GM19438 (cell line): ENCODE measurements at regions not wholly inside any gene's neighbourhood (a gene's known extent, or its start where the extent isn't known, plus 50 kb on each side); places are given as distances from the start of the nearest gene placed in this dataset.

Experiments used
- ATAC-seq: cut with Tn5 transposase; IDR thresholded peaks from one replicate; pipeline ENCODE4 v1.9.1; 2021; ENCODE audit warnings: low read depth; ENCODE audit not compliant: unreplicated experiment

DNA sequence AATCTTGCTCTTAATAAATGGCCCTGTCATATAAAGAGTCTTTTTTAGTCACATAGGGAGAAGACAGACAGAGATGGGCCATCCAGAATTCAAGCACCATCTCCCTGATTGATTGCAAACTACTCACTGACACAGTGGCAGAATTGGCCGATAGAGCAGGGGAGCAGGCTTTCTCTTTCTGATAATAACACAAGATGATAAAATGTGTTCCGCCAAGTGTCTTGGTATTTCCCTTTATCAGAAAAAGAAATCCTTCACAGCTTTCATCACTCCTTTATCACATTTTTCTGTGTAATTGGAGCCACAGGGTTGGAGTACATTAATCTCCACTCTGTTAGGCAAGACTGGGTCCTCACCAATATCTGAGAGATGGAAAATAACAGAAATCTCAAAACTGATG is 406.0 kb downstream of the TMEM135 start:
- ATAC-seq = no peak

DNA sequence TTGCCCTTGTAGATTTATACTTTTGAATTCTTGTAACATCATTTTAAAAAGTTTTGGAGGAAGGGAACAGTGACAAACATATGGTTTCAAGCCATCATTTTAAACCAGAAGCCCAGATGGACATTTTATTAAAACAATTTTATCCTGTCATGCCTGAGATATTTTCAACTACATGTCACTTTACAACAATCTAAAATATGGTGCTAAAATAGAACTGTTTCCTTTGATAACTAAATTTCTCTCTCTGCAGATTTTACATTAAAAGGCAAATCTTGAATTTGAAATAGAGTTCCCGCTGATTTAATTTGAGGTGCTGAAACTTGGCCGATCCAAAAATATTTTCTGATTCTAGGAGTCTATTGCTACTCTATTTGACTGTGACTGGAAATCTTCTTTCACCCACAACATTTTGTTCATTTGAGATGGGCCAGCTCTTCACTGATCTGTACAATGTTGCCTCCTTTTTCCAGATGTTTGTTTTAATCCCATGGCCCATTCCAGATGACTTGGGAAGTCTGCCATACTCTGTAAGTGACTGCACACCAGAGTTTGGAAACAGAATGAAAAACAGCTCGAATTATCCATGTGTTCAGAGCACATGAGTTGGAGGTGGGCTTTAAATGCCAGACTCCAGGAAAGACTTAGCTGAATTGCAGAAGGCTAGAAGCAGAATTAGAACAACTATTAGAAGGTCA is 402.5 kb downstream of the TMEM135 start:
- no peak for ATAC-seq

DNA sequence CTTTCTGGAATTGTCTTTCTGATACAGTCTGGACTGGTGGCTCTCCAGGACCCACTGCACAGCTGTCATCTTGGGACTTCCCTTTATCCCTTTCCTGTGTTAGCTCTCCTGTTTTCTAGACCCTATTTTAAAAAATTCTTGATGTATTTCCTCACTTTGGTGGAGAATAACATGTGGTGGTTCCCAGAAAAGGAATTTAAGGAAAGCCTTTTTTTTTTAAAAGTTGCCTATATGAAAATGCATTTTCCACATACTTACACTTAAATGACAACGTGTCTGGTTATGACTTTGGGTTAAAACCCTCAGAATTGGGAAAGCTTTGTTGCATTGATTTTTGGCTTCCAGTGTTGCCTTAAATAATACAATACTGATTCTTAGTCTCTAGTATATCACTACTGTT is 400.7 kb downstream of the TMEM135 start:
- no peak for ATAC-seq

- ATAC-seq = no peak
These were observed 400.1 kb downstream of the TMEM135 start for GRCh38 chr11:87437844-87438223.

GRCh38 chr11:87437133-87437843 is 399.6 kb downstream of the TMEM135 start:
- ATAC-seq = no peak

DNA sequence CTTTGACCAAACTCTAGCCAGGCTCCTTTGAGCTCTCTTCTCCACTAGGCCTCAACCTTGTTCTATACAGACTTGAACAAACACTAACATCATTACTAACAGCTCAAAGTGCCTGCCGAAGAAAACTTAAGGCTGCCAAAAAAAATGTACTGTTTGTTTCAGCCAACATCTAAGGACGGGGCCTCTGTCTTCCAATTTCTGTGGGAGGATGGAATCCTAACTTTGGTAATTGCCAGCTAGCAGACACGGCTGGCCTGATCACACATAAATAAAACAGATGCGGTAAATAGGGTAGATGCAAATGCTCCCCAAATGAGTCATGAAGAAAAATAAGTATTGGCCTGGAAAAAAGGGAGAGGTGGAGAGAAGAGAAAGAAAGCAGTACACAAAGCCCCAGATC is 394.3 kb downstream of the TMEM135 start:
- no peak for ATAC-seq

DNA sequence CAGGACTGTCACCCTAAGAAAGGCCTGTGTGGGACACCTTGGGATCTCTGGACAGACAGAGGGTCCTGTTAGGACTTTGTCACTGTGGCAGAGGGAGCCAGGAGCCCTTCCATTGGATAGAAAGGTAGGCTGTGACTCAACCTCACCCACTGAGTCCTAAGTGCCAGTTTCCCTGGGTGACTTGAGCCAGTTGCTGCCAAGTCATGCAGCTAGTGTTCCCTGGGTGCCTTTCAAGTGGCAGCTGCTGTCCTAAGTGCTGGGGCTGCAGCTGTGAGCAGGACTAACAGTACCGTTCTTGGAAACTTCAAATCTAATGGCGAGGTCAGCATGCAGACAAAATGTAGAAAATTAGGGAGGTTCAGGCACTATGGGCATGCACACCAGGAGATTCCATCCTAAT is 393.7 kb downstream of the TMEM135 start:
- no peak for ATAC-seq

- ATAC-seq = no peak
These were observed 393.1 kb downstream of the TMEM135 start for GRCh38 chr11:87430821-87431220.

- ATAC-seq = no peak
These were observed 392.3 kb downstream of the TMEM135 start for GRCh38 chr11:87429996-87430395.

DNA sequence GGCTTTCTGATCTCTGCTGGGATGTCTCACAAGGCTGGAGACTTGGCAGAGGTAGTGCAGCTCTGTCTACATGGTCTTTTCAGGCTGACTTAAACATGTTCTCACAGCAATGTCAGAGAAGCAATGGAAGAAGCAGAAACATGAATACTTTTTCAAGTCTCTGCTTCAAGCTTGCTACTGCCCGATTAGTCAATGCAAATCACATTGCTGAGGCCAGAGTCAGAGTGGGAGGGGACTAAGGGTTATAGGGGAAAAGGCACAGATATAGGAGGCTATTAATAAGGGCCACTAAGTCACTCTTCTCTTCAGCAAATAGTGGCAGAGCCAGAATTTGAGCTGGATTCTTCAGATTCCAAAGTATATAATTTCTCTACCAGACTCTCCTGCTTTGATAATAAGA is 390.5 kb downstream of the TMEM135 start:
- ATAC-seq = no peak

DNA sequence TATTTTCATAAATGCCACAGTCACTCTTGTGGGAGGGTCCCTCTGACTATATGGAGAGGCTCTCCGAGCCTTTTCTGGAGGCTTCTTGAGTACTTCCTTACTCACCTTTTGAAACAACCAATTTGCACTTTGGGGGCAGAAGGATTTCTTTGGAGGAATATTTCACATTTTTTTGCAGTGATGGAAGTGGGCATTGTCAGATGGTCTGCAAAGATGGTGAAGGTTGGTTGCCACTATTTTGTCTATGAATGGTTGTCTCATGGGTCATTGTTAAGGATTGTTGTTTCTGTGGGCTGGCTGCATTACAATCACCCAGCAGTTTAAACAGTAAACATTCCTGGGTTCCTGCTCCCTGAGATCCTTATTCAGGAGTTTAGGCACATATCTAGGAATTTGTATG is 388.2 kb downstream of the TMEM135 start:
- ATAC-seq = no peak

- no peak for ATAC-seq
These were observed 387.7 kb downstream of the TMEM135 start for GRCh38 chr11:87425391-87425790.

DNA sequence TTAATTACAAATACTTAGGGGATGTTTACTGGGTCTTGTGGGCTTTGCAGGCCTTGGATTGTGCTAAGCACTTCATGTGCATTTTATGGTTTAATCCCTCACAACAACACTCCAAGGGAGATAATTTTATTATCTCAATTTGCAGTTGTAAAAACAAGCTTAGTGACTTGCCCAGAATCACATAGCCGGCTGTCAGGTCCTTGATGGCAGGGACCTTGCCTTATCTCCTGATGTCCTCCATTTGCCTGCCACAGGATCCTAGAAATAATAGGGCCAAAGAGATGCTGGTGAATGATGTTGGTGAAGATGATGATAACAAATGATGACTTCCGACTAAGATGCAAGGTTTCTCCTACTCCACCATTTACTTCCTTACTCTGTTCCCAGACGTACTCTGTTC is 385.4 kb downstream of the TMEM135 start:
- ATAC-seq = no peak

- no peak for ATAC-seq
These were observed 384.8 kb downstream of the TMEM135 start for GRCh38 chr11:87422566-87422965.

GRCh38 chr11:87421422-87421821 is 383.7 kb downstream of the TMEM135 start:
- peak; percentile 80 for ATAC-seq

GRCh38 chr11:87417951-87418350 is 380.2 kb downstream of the TMEM135 start:
- no peak for ATAC-seq

- no peak for ATAC-seq
These were observed 368.1 kb downstream of the TMEM135 start for GRCh38 chr11:87405843-87406242.

GRCh38 chr11:87405356-87405755 is 367.6 kb downstream of the TMEM135 start:
- no peak for ATAC-seq

DNA sequence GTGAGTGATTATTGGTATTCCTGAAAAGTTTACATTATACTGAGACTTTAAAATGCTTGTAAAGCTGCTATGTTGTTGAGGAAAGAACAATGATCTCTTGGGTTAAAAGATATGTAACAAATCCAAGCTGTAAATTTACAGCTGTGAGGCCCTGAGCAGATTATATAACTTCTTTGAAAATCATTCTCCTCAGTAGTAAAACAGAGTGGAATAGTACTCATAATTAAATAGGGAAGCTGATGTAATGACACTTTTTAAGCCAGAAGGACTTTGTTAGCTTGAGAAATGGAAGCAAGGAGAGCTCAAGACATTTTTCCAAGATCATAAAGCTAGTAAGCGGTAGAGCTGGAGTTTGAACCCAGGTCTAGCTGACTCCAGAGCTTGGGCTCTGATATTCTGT is 363.9 kb downstream of the TMEM135 start:
- ATAC-seq = no peak

DNA sequence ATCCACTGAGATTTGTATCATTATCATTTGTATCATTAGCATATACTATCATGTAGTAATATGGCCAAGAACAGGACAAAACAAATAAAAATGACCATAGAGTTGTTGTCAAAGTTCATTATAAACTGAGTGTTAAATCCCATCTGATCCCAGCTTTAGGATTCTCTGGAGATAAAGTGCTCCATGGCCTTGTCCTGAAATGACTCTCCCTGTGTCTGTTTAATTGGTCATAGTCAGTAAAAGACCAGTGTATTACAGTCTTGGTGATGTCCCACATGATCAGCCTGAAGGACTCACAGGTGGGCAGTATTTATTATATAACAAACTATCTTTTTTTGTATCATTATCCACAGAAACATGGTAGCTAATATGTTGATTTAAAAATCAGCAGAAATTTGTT is 361.6 kb downstream of the TMEM135 start:
- no peak for ATAC-seq

DNA sequence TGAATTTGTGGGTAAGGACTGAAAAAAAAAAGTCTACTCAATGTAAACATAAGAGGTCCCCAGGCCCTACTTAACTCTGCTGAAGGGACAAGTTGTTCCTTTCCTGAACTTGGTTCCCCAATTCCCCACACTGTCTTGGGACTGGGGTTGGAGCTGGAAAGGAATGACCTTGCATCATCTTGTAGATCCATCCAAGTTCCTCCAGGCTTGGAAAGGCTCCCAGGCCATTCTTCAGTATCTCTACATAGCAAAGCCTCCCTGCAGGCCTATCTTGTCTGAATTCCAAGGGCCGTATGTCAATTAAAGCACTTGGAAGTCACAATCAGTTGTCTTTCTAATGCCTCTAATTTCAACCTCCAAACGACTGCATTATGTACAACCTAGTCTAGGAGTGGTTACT is 361.2 kb downstream of the TMEM135 start:
- ATAC-seq = no peak
